HepG2 (cell line): ENCODE measurements at regions not wholly inside any gene's neighbourhood (a gene's known extent, or its start where the extent isn't known, plus 50 kb on each side); places are given as distances from the start of the nearest gene placed in this dataset.
A peak's percentile ranks its signal among the peaks of the same experiment; 100 is the strongest.

Source experiments
- FOXC1 ChIP-seq: sonication (generic); formaldehyde crosslinking; IDR thresholded peaks from 2 replicates; pipeline ENCODE4 v1.8.0; 2022; ENCODE audit warnings: mild to moderate bottlenecking, missing genetic modification reagents, borderline replicate concordance
- FOXP4 ChIP-seq: sonication (generic); formaldehyde crosslinking; IDR thresholded peaks from 2 replicates; pipeline ENCODE4 v1.4.0; 2020; ENCODE audit warnings: missing genetic modification reagents
- GATA4 ChIP-seq: sonication (generic); IDR thresholded peaks from 2 replicates; pipeline ENCODE4 v1.6.1; 2016; ENCODE audit warnings: antibody characterized with exemption, low read depth, borderline replicate concordance
- HOXA7 ChIP-seq: sonication (generic); formaldehyde crosslinking; IDR thresholded peaks from 2 replicates; pipeline ENCODE4 v1.8.1; 2022; ENCODE audit warnings: mild to moderate bottlenecking, missing genetic modification reagents, moderate library complexity
- IRF2 ChIP-seq: IDR thresholded peaks from 2 replicates; pipeline ENCODE4 v1.6.1; 2018; ENCODE audit warnings: missing genetic modification reagents, missing compliant biosample characterization
- MIER2 ChIP-seq: IDR thresholded peaks from 2 replicates; pipeline ENCODE4 v1.6.1; 2016; ENCODE audit warnings: missing biosample characterization, missing genetic modification reagents
- NFE2L2 ChIP-seq: fragments of 150-350 bp; IDR thresholded peaks from 2 replicates; pipeline ENCODE4 v1.6.1; 2014; ENCODE audit warnings: low read length
- PAXIP1 ChIP-seq: sonication (generic); formaldehyde crosslinking; conservative IDR thresholded peaks from 2 replicates; pipeline ENCODE4 v1.4.0; 2020; ENCODE audit warnings: mild to moderate bottlenecking, missing genetic modification reagents, moderate library complexity
- POGZ ChIP-seq: sonication (generic); formaldehyde crosslinking; IDR thresholded peaks from 2 replicates; pipeline ENCODE4 v1.4.0; 2020; ENCODE audit warnings: mild to moderate bottlenecking, missing genetic modification reagents
- RBAK ChIP-seq: sonication (generic); formaldehyde crosslinking; IDR thresholded peaks from 2 replicates; pipeline ENCODE4 v1.5.1; 2020; ENCODE audit warnings: mild to moderate bottlenecking, missing genetic modification reagents
- RXRA ChIP-seq: sonication (generic); formaldehyde crosslinking; IDR thresholded peaks from 2 replicates; pipeline ENCODE4 v1.5.1; 2020; ENCODE audit warnings: missing genetic modification reagents
- TGIF2 ChIP-seq: IDR thresholded peaks from 2 replicates; pipeline ENCODE4 v1.6.1; 2016; ENCODE audit warnings: control low read depth, missing compliant biosample characterization
- ZBTB33 ChIP-seq: sonication (generic); formaldehyde crosslinking; IDR thresholded peaks from 2 replicates; pipeline ENCODE4 v1.4.0; 2020; ENCODE audit warnings: missing genetic modification reagents
- ZMYM3 ChIP-seq: sonication (generic); formaldehyde crosslinking; IDR thresholded peaks from 2 replicates; pipeline ENCODE4 v1.5.1; 2020; ENCODE audit warnings: mild to moderate bottlenecking, missing genetic modification reagents
- ZNF430 ChIP-seq: sonication (generic); formaldehyde crosslinking; IDR thresholded peaks from 2 replicates; pipeline ENCODE4 v1.9.0; 2021; ENCODE audit warnings: mild to moderate bottlenecking, missing genetic modification reagents
- ZNF773 ChIP-seq: sonication (generic); formaldehyde crosslinking; IDR thresholded peaks from 2 replicates; pipeline ENCODE4 v1.4.0; 2020; ENCODE audit warnings: missing genetic modification reagents, borderline replicate concordance
- ZSCAN31 ChIP-seq: sonication (generic); formaldehyde crosslinking; IDR thresholded peaks from 2 replicates; pipeline ENCODE4 v1.5.0; 2020; ENCODE audit warnings: low read depth, mild to moderate bottlenecking, missing genetic modification reagents
- TF ChIP-seq, protein P1 (sequence below): IDR thresholded peaks from 2 replicates; pipeline ENCODE4 v1.4.0; 2020; ENCODE audit warnings: mild to moderate bottlenecking, missing genetic modification reagents

- TF ChIP-seq TGIF2 (CRISPR knock-in tag) (peak; percentile 42; the same call in 1 of the 2 replicates), FOXC1 (CRISPR knock-in tag) (peak; percentile 76; the same call in 1 of the 2 replicates), HOXA7 (no peak), RXRA (CRISPR knock-in tag) (peak; percentile 90; the same call in 1 of the 2 replicates), ZSCAN31 (CRISPR knock-in tag) (0 out of 2 replicates have a peak, but pooled peaks have one; percentile 33), FOXP4 (CRISPR knock-in tag) (peak; percentile 99), ZMYM3 (CRISPR knock-in tag) (peak; percentile 91; the same call in 1 of the 2 replicates), NFE2L2 (no peak), ZNF773 (no peak), RBAK (CRISPR knock-in tag) (peak; percentile 86), PAXIP1 (CRISPR knock-in tag) (peak; percentile 100), IRF2 (CRISPR knock-in tag) (peak; percentile 85; the same call in 1 of the 2 replicates), MIER2 (CRISPR knock-in tag) (peak; percentile 61; the same call in 1 of the 2 replicates), ZNF430 (CRISPR knock-in tag) (peak; percentile 66; the same call in 1 of the 2 replicates), GATA4 (peak; percentile 99), ZBTB33 (CRISPR knock-in tag) (peak; percentile 75), POGZ (CRISPR knock-in tag) (peak; percentile 97)
- TF ChIP-seq, protein P1, sequence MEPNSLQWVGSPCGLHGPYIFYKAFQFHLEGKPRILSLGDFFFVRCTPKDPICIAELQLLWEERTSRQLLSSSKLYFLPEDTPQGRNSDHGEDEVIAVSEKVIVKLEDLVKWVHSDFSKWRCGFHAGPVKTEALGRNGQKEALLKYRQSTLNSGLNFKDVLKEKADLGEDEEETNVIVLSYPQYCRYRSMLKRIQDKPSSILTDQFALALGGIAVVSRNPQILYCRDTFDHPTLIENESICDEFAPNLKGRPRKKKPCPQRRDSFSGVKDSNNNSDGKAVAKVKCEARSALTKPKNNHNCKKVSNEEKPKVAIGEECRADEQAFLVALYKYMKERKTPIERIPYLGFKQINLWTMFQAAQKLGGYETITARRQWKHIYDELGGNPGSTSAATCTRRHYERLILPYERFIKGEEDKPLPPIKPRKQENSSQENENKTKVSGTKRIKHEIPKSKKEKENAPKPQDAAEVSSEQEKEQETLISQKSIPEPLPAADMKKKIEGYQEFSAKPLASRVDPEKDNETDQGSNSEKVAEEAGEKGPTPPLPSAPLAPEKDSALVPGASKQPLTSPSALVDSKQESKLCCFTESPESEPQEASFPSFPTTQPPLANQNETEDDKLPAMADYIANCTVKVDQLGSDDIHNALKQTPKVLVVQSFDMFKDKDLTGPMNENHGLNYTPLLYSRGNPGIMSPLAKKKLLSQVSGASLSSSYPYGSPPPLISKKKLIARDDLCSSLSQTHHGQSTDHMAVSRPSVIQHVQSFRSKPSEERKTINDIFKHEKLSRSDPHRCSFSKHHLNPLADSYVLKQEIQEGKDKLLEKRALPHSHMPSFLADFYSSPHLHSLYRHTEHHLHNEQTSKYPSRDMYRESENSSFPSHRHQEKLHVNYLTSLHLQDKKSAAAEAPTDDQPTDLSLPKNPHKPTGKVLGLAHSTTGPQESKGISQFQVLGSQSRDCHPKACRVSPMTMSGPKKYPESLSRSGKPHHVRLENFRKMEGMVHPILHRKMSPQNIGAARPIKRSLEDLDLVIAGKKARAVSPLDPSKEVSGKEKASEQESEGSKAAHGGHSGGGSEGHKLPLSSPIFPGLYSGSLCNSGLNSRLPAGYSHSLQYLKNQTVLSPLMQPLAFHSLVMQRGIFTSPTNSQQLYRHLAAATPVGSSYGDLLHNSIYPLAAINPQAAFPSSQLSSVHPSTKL (CRISPR knock-in tag): peak; percentile 99
Measured at GRCh38 chr3:30258426-30259392, 347.7 kb upstream of the TGFBR2 start (continued).
